NCI-H2227 treated with DMSO at 0.1 percent for 48 hours (cell line): ENCODE measurements at regions not wholly inside any gene's neighbourhood (a gene's known extent, or its start where the extent isn't known, plus 50 kb on each side); places are given as distances from the start of the nearest gene placed in this dataset.

Source experiments
- DNase-seq: peaks from one replicate; lab custom pipeline; 2025; lab: John Stamatoyannopoulos, UW

DNA sequence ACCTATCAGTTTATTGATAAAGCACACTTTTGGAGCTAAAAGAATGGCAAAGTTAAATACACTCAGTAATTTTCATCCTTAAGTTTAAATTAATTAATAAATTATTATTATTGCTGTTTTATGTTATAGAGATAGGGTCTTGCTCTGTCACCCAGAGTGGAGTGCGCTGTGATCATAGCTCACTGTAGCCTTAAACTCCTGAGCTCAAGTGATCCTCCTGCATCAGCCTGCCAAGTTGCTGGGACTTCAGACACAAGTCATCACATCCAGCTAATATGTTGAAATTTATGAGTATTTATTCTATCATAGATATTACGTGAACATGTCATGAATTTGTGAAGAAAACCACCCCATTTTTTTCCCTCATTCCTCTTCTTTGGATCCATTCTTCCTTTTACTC, 64.2 kb downstream of the GJA1 start:
- DNase-seq: no peak

DNA sequence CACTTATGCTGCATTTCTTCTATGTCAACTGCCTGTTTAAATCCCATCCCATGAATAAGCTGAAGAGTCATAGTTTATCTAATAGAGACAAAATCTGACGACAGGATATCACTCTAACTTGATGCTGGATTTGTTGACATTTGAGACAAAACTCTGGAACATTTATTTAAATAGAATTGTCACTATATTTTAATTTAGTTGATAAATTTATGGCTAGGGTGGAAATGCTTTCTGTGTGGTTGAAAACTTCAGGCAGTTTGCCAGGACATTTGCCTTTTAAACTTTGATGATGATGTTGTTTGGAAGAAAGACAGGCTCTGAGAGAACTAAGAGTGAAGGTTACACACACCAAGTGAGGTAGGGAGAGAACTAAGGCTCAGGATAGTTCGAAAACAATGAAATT, 68.1 kb downstream of the GJA1 start:
- no peak for DNase-seq

DNA sequence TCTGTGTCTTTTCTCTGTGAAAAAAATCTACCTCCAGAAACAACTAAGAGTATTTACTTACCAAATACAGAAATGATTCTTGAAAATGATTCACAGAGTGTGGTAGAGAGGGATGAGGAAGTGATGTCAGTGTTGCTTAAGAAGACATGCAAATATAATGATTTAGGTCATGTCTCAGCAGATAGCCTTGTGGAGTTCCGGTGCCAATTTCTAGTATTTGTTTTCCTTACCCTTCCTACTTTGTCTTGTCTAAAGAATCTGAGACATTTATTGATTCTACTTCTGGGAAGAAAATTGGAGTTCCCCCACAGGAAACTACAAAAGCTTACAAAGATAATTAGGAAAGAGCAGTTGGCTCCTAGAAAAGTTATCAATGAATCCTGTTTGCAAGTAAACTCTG, 68.8 kb downstream of the GJA1 start:
- DNase-seq: no peak

DNA sequence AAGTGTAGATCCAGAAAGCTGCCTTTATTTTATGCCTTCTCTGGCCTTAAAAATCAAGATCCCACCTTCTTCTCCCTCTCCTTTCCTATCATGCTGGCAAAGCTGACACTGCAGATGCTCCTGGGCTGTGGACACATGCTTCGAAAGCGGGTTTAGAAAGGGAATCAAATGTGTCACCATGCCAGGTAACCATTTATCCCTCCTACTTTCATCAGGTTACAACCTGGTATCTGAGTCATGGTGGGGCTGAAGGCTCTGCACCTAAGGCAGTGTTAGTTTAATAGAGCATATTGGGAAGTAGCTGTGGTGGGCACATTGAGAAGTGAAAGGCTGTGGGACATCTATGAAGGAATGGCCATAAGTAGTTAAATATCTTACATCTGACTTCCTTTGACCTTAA, 69.8 kb downstream of the GJA1 start:
- DNase-seq: no peak

DNA sequence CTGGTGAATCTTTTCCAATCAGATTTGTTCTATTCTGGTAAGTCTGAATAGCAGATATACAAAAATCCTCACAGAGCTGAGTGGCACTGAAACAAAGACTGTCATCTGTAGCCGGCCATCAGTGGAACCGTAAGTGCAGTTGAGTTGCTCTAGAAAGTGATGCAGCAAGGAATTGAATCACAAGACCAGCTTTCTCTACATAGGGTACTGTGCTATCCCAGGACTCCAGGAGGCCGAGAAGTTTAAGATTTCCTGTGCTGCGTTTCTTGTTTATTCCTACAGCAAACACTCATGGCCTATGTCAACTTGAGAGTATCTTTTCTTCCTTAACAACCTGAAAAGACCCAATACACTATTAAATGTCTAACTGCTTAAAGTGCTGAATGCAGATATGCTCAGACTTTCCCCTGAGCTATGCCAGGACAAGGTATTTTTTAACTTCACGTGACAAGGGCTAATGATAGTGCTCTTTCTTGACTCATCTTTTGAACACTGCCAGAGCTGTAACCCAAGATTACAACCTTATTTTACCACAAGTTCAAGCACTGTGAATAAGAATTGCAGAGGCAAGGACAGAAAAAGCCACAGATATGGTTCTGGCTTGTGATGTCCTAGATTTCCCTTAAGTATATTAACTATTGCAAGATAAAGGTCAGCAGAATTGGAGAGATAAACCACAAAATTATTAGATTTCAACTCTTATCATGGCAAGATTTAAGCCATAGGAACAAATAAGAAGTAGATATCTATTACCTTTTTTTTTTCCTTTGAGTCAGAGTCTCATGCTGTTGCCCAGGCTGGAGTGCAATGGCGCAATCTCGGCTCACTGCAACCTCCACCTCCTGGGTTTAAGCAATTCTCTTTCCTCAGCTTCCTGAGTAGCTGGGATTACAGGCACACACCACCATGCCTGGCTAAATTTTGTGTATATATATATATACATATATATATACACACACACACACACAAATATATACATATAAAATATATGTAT, 71.6 kb downstream of the GJA1 start:
- no peak for DNase-seq

DNA sequence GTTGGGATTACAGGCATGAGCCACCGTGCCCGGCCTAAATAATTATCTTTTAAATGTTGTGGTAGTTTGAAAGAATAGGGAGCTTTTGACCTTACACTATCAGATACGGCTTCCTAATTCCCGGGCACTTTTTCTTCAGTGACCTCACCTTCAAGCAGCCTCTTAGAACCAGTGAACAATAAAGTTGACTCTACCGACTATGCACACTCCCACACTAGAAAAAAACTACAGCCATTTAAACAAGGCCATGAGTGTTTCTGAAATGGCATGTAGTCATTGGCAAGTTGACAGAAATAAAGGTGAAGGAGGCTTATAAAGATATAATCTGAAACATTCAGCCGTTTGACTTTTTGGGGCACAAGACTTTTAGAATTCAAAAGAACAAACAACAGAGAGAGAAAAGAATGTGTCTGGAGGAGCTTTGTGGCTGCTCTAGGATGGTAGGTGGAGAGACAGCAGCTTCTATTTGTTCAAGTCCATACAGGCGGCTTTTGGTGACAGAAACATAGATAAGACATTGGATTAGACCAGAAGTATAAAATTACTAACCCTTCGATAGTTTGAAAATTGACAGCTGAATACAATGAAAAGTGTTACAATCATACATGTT, 75.2 kb downstream of the GJA1 start:
- peak; percentile 31 for DNase-seq

DNA sequence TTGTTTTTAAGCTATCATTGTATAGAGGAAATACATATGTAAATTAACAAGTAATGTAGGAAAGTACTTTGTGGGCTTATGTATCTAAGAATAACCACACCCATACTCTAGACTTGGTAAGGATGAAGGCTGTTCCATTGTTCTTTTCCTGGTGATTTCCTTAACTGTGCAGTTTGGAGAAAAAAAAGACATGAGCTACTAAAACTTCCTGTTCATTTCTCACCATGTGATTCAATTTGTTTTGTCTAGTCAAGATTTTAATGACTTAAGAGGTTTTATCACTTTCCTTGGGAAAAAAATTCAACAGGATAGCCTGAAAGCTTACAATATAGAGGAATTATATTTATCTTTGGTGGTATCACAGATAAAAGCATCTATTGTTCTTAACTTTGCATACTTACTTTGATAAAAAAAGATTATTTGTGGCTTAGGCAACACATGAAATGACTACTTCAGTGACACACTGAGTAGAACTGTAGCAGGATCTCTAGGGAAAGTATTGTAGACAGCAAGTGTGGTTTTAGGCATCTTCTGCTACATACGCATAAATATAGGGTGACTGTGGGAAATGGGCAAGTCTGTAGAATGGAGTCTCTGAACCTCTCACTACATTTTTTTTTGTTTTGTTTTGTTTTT, 80.3 kb downstream of the GJA1 start:
- DNase-seq: no peak

DNA sequence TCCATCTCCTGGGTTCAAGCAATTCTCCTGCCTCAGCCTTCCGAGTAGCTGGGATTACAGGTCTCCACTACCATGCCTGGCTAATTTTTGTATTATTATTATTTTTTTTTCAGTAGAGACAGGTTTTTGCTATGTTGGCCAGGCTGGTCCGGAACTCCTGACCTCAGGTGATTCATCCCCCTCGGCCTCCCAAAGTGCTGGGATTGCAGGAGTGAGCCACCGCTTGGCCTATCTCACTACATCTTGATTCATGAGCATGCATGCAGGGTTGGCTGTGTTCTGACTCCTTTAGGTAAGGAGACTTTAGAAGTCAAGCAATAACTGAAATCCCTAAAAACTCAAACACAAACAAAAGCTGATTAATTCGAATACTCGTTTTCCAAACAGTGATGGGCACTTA, 80.9 kb downstream of the GJA1 start:
- DNase-seq: no peak

DNA sequence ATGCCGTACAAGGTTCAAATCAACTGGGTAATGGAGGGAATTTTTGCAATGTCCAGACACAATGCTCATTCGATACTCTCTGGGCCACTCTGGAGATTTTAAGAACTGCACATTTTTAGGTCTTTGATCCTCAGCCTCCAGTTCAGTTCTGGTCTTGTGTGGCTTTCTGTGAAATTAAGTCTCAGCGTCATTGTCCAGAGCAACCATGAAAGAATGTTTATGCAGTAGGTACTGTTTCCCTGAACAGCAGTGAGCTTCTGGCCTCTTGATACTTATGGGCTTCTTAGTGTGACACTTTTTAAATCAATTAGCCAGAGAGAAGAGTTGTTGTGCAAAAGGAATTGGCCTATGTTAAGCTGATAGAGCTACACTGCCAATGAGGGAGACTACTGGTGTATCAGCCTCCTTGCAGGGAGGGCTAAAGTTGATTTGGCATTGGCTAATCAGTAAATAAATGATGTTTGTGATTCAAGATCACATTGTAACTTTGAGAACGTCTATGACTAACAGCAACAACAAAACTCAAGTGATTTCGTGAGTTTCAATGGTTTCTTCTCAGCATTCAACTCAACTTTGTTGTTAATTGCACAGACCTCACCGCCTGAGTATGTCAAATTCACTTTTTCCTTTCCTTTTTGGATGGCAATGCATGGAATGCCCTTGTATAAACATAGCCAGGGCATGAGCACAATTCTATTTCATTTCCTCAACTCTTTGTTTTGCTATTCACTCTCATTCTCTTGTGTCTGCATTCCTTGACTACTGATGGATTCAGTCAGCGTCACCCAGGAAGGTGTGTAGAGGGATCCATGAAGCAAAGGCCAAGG, 85.1 kb downstream of the GJA1 start:
- DNase-seq: no peak

DNA sequence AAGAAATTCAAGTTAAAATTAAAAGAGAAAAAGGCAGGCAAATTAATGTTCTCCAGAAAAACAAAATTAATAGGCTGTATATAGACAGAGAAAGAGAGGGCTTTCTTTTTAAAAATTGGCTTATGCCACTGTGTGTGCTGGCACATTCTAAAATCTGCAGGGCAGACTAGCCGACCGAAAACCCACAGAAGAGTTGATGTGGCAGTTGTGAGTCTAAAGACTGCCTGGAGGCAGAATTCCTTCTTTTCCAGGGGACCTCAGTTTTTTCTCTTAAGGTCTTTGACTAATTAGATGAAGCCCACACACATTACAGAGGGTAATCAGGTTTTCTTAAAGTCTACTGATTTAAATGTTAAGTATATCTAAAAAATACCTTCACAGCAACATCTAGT, 85.7 kb downstream of the GJA1 start:
- DNase-seq: no peak

DNA sequence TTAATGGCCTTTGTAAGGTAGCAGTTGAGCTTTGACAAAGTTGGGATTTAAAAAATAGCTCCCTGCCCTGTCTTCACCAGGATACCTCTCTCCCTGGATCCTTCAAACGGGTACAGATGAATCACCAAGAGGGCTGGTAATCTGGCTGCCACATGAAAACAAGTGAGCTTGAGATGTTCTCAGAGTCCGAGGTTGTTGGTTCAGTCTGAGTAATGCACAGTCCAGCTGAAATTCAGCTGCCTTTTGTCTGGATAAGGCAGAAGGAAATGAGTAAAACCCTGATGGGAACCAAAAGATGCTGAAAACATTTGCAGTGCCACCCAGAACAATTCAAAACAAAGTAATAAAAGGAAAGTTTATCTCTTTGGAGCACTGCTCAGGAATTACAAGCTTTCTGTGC, 86.8 kb downstream of the GJA1 start:
- no peak for DNase-seq

DNA sequence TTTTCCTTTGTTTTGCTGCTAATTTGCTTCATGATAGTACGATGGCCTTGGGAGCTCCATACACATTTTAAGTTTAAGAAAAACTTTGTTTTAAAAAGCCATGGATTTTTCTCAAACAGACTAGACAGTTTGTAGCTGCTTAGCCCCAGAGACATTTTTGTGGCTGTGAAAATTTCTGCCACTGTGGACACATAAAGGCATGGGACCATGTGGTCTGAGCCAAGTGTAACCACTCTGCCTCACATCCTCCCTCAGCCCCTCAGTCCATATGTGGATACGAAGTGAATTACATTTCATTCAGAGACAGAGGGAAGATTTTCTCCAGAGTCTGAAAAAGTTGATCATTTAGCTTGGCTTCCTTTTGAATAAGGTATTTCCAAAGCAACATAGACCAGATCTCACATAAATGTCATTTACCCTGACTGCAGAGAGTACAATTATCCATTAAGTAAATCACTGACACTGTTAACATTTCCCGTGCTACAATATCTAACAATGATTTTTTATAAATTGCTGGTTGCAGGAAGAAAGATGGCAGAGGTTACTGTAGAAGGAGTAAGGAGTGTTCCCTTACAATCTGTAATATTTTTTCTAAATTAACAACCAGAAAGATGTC, 87.4 kb downstream of the GJA1 start:
- DNase-seq: no peak

DNA sequence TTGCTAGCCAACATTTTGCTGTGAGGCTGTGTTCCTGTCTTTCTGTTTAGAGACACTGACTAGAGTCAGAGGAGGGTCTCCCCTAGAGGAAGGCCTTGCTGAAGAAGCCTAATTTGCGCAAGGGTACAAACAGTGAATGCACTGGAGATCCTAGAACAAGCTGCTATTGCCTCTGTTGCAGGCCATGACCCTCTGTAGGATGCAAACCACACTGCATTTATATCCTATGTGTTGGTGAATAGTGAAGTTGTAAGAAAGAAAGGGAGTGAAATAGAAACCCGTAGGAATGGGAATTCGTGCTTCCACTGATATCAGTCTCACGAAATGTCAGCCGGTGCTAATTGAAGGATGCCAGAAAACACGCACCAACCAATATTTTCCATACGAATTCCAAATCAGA, 88.2 kb downstream of the GJA1 start:
- peak; percentile 59 for DNase-seq

DNA sequence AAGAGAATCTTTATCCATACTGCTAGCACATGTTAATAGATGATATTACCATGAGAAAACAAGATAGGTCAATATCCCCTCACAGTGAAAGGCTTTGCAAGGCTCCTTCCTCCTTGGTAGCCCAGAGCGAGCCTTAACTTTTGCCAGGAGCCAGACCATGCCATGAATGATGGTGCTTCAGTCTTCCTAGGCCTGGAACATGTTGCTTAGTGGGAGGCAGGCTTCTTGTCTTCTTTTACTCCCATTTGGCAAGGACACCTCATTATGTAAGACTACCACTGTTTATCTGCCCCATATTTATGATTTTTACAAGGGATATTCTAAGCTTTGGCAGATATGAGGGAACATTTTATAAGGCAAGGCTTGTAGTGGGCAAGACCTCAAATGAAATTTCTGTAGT, 90.8 kb downstream of the GJA1 start:
- no peak for DNase-seq

DNA sequence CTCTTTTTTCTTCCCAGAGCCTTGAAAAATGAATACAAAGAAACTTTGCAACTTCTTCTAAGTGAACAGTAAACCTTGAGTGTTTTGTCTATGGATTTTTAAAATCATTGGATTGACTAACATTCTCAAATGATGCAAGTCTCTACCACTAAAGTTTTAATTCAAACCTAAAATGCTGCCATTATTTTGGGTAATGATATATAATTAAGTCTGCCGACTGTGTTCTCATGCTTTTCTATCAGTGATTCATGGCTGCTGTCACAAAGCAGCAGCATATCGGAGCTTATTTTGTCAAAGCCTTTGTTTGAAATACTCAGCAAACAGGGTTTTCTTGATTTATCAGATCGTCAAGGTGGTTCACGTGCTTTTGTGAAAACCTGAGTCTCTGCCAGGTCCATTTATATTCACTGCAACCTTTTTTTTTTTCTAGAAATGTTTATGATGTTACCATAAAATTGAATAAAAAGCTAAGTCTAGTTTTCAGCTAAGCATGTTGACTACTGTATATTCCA, 96.3 kb downstream of the GJA1 start:
- DNase-seq: peak; percentile 83

DNA sequence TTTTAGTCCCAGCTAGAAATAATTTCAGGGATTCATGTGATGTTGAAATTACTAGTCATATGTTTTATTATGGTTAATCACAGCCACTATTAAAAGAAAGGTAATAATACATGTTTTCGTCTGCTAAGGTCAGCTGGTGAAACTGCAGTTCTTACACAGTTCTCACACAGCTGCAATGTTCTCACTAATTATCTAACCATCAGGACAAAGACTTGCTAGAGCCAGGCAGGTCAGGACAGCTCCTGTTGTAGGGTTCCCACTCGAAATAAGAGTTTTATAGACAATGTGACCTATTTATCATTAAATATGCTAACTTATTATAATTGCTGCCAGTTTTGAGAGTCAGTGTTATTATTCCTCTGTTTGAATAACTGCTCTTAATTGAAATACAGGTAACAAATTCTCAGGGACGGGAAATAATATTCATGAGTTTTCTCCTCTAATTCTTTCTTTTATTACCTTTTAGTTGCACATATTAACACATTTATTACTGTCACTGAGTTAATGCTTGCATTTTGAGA, 97.9 kb downstream of the GJA1 start:
- peak; percentile 90 for DNase-seq

DNA sequence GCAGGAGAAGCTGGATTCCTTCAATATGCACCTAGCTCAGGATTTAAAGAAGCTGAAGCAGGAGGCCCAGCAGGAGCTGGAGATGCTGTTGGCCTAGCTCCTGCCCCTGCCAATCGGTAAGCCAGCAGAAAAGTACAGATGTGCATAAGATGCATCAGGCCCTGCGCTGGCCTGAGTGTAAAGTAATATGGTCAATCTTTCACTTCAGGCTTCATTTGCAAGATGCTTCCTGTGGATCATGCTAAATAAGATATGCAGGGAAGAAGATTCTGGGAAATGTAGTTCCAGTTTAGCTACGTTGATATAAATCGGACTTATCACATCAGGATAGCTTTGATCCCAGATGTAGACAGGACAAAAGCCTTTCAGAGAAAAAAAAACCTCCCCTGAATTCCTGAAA, 100.3 kb downstream of the GJA1 start:
- no peak for DNase-seq

DNA sequence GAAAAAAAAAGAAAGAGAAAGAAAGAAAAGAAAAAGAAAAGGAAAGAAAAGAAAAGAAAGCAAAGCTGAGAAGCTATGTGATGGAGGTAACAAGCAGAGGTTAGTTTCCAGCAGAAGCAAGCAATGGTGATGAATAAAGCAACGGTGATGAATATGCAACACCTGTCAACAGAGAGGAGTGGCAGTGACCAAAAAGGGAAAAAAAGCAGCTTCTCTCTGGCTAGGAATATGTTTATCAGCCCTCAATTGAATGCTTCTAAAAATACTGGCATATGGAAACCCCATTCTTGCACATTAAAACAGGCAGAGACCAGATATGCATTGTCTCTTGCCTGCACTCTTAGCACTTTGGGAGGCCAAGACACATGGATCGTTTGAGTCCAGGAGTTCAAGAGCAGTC, 100.9 kb downstream of the GJA1 start:
- no peak for DNase-seq

DNA sequence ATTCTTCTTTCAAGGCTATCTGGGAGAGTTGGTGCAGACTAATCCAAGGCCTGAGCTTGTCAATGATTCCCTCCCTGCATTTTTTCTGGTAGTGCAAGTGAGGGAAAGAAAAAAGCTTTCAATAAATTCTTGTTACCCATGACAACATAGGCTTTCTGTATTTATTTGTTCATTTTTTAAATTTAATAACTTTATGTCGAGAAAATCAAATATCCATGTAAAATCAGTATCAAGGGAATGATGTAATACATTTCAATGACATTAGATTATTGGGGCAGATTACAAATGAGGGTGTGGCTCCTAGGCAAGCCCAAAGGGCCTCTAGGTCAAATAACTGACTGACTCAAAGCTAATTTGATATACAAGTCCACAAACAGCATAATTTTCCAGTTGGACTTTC, 104.0 kb downstream of the GJA1 start:
- DNase-seq: no peak

DNA sequence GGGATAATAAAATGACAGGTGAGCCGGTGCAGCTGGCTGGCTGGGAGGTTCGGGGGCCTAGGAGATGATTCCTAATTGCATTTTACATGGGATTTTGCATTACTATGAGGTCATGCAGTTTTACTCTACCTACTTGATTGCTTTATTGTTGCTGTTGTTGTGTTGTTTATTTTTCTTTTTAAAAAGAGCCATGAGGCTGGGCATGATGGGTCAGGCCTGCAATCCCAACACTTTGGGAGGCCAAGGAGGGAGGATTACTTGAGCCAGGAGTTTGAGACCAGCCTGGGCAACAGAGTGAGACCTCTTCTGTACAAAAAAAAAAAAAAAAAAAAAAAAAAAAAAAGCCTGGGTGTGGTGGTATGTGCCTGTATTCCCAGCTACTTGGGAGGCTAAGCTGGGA, 104.8 kb downstream of the GJA1 start:
- peak; percentile 36 for DNase-seq

DNA sequence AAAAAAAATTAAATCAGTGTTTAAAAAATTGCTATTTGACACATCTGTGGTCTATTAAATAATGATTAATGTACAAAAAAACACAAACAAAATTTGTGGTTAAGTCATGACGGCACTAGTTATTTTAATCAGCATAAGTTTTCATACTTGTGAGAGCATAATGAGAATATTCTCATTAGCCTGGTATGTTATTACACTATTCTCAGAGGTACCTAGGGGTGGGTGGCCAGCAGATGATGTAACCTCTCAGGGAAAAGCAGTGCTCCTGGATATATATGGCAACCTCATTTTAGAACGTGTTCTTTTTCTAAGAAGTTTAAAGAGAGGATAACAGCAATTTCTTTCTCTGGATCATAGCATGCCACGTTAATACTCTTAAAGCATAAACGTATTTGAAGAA, 109.2 kb downstream of the GJA1 start:
- no peak for DNase-seq
